ENCODE measurements at regions not wholly inside any gene's neighbourhood (a gene's known extent, or its start where the extent isn't known, plus 50 kb on each side); places are given as distances from the start of the nearest gene placed in this dataset.

- Histone ChIP-seq H3K27me3 (ENCODE audit: control insufficient read depth in 2 of 2, insufficient read depth in 2 of 2, low read length in 2 of 2) (no peaks in the 10 kb centered on the region), H3K4me1 (replicated peaks in 1 of 2; ENCODE audit: control insufficient read depth in 2 of 2, insufficient read depth in 2 of 2, low read length in 2 of 2) (no peaks in the 10 kb centered on the region), H4K20me1 (replicated peaks; ENCODE audit: control insufficient read depth, insufficient read depth, low read length) (no peaks in the 10 kb centered on the region), H3K27ac (ENCODE audit: extremely low read depth, low read depth, low read length) (no peak overlapping the region), H3K4me2 (ENCODE audit: insufficient read depth, low read length) (no peak overlapping the region), H3K9ac (ENCODE audit: insufficient read depth in 1 of 2, low read depth in 2 of 2, low read length in 2 of 2) (no peak overlapping the region), H3K9me3 (replicated peaks; ENCODE audit: control insufficient read depth, insufficient read depth, low read depth, low read length) (no peaks in the 10 kb centered on the region; the same call in 1 of the 2 replicates), H3K4me3 (no peak overlapping the region), H3K36me3 (ENCODE audit: control insufficient read depth, insufficient read depth, low read length) (no peaks in the 10 kb centered on the region), H3K79me2 (ENCODE audit: control insufficient read depth, insufficient read depth, low read length) (no peaks in the 10 kb centered on the region), H3K9me1 (ENCODE audit: control insufficient read depth, insufficient read depth, low read length) (no peaks in the 10 kb centered on the region), H2AFZ (ENCODE audit: low read depth, low read length) (no peak overlapping the region)
- intact Hi-C loops (cut with micrococcal nuclease): no loop called here
- CTCF ChIA-PET (ENCODE audit: low intra/inter-chr PET ratio): no interaction called here
- POLR2A ChIA-PET: no interaction called here
- WGBS (ENCODE audit: insufficient coverage, low coverage, missing lambda C conversion rate): 0% methylated on average over 2 of the region's 2 CpGs
- no TSS peak for BruUV-seq (replicated peaks)
- FAIRE-seq (no peak), DNase-seq (ENCODE audit: extremely low read depth in 1 of 4, low spot score in 3 of 4) (no peak), ATAC-seq (no peak)
- TF ChIP-seq ZNF133 (CRISPR knock-in tag; IDR thresholded peaks at IDR 0.05) (no peak), ZNF232 (CRISPR knock-in tag; IDR thresholded peaks at IDR 0.05) (no peak), ZNF449 (CRISPR knock-in tag; IDR thresholded peaks at IDR 0.05) (no peak), KLF10 (CRISPR knock-in tag; IDR thresholded peaks at IDR 0.05) (no peak), GTF2A2 (tag; IDR thresholded peaks at IDR 0.05) (no peak), SRSF9 (IDR thresholded peaks at IDR 0.05; ENCODE audit: borderline replicate concordance, low read depth, low read length) (no peak), PBX2 (CRISPR knock-in tag; IDR thresholded peaks at IDR 0.05; ENCODE audit: low read depth) (no peak), PBX2 (tag; conservative IDR thresholded peaks at IDR 0.05; ENCODE audit: low read depth) (no peak), CEBPB (tag; IDR thresholded peaks at IDR 0.05) (no peak), NCOA1 (IDR thresholded peaks at IDR 0.05; ENCODE audit: low read depth) (no peak), SMAD4 (CRISPR knock-in tag; conservative IDR thresholded peaks at IDR 0.05) (no peak), NEUROD1 (IDR thresholded peaks at IDR 0.05; ENCODE audit: borderline replicate concordance, low read depth, low read length, partially characterized antibody) (no peak), HIVEP1 (CRISPR knock-in tag; IDR thresholded peaks at IDR 0.05) (no peak), ZNF224 (CRISPR knock-in tag; IDR thresholded peaks at IDR 0.05) (no peak), FOXA3 (CRISPR knock-in tag; conservative IDR thresholded peaks at IDR 0.05 in 1 of 2, IDR thresholded peaks at IDR 0.05 in 1 of 2) (no peak), MYNN (IDR thresholded peaks at IDR 0.05) (no peak), MYNN (CRISPR knock-in tag; IDR thresholded peaks at IDR 0.05) (no peak), PTBP1 (IDR thresholded peaks at IDR 0.05; ENCODE audit: low read depth, low read length) (no peak), ZNF408 (CRISPR knock-in tag; IDR thresholded peaks at IDR 0.05; ENCODE audit: low read depth) (no peak), NFXL1 (CRISPR knock-in tag; IDR thresholded peaks at IDR 0.05) (no peak), PATZ1 (CRISPR knock-in tag; IDR thresholded peaks at IDR 0.05; ENCODE audit: borderline replicate concordance) (no peak)
- in situ Hi-C loops (cut with MboI): no loop called here
These were observed 457.4 kb upstream of the SEMA3D start for GRCh38 chr7:85644272-85644671.

All from K562 (cell line).